Stimulated activated naive CD4-positive, alpha-beta T cell treated with Interleukin-2 at 50 U/mL for 16 hours (primary cell): ENCODE measurements at regions not wholly inside any gene's neighbourhood (a gene's known extent, or its start where the extent isn't known, plus 50 kb on each side); places are given as distances from the start of the nearest gene placed in this dataset.

Experiments used
- DNase-seq: peaks from one replicate; lab custom pipeline; 2025; lab: John Stamatoyannopoulos, UW

DNA sequence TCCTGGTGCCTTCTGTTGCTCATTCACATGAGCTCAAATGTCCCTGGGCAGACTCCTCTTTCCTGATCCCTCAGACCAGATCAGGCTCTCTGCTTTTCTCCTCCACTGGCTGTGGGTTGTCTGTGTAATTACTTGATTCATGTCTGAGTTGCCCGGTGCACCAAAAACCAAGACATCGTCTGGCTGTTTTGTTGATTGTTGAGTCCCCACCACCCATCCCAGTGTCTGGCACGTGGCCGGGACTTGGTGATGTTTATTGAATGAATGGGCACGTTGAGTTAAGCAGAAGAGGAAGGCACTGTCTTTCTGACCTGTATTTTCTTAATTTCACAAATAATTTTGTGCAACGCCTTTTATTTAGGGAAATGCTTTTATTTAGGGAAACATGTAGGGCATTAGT lies 499.1 kb upstream of the HS6ST1 start:
- DNase-seq = no peak

DNA sequence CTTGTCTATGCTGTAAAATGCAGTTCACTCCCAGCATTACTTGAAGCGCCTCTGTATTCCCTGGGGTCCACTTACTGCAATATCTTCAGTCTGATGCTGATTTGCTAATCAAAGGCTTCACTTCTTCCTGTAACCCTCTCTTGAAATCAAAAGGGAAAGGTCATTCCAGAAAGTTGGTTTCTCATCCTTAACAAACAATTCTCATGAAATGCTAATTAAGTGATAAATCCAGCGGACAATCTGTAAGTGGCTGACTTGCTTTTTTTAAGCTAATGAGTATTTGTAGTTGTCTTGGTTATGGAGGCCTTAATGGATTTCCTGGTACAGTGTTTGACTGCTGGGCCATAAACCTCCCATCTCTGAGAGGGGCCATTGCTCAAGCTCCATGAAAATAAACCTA lies 499.6 kb upstream of the HS6ST1 start:
- no peak for DNase-seq

DNA sequence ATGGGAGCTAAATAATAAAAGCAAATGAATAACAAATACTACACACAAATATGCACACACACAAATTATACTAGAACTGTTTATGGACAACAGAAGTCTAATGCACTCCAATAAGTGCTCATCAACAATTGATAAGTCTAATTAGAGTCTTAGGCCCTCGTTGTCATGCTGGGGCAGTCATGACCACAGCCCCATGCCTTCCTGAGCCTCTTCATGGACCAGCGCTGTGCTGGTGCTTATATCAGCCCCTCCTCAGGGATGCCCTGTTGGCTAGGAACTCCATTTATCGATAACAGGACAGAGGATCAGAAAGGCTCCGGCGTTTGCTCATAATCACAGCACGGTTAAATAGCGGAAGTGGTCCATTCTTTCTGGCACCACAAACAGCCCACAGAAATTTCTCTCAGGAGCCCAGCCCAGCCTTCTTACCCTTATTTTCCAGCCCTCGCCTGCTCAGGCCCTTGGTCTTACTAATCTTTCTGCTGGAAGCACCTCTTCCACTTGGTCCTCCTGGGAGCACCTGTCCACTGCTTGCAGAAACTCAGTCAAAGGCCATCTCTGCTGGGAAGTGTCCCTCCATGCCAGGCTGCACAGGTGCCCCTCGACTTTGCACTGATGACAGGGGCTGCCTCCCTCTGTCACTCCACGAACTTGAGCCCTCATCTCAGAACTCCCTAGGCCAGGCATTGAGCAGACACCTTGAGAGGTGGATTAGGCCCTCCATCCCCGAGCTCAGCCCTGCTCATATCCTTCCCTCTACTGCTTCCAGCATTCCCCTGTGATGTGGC lies 500.2 kb upstream of the HS6ST1 start:
- no peak for DNase-seq

DNA sequence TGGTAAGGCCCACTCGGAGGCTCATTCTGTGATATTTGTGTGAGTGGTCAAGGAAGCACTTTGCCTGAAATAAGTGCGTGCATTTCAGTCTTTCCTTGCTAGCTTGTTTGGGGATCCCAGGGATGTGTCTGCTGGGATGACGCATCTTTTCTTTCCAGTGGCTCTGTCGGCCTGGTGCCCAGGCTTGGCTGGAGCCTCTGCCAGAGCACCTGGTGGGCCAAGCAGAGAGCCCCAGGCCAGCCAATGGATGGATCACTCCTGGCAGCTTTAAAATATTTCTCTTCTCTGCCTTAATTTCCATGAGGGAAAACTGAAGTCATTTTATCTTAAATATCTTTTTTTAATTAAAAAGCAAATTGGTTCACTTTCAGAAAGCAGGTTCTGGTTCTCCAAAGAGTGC lies 501.8 kb upstream of the HS6ST1 start:
- DNase-seq = no peak

DNA sequence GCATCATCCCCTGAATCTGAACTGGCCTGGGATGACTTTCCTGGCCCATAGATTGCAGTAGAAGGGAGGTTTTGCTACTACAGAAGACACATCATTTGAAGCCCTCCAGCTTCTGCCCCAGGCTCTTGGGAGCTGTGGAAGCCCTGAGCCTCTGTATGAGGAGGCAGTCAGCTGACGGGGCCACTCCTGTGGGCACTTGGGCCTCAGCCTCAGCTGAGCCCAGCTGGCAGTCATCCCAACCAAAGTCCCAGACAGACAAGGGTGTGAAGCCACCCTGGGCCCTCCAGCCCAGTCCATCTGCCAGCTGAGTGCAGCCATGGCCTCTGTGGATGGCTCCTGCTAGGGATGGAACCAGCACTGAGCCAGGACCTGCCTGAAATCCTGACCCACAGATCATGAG lies 502.3 kb upstream of the HS6ST1 start:
- no peak for DNase-seq

DNA sequence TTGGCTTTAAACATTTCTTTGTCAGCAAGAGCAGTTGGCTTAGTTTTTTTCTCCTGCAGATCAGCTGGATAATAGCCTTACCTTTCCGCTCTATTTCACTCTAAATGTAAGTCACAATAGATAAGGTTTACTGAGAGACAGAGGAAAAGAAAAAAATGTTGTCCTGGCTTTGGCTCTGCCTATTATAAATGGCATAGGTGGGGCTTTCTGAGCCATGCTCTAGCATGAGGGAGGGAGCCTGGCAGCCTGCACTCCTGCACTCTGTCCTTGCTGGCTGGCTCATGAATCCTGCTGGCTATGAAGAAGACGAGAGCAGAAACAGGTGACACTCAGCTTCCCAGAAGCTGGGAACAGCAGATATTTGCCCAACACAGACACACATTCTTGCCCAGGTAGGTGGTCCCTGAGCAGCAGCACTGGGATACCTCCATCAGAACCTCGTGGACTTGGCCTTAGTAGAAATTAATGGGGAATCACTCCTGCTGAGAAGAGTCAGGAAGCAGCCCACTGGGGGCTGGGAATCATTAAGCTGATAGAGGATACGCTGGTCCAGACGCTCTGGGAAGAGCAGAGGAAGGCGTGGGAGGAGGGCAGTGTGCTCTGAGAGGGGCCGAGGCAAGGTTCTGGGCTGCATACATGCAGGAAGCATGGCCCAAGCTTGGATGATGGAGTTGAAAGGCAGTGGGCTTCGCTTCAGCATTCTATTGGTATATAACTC lies 514.4 kb upstream of the HS6ST1 start:
- DNase-seq = no peak

DNA sequence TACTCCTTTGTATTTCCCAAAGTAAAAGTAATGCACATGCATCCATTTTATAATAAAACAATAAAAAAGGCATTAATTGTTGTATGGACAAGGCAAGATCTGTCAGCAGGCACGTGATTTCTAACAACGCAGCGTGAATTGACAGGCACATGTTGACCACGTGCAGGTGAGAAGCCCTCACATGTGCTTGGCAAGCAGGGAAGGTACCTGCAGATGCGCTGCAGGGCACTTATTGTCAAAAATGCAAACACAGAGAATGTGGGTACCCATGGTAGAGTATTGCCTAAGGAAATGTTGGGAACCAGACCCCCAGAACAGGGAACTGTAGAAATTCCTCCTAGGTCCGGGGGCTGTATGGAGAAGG lies 515.0 kb upstream of the HS6ST1 start:
- no peak for DNase-seq

DNA sequence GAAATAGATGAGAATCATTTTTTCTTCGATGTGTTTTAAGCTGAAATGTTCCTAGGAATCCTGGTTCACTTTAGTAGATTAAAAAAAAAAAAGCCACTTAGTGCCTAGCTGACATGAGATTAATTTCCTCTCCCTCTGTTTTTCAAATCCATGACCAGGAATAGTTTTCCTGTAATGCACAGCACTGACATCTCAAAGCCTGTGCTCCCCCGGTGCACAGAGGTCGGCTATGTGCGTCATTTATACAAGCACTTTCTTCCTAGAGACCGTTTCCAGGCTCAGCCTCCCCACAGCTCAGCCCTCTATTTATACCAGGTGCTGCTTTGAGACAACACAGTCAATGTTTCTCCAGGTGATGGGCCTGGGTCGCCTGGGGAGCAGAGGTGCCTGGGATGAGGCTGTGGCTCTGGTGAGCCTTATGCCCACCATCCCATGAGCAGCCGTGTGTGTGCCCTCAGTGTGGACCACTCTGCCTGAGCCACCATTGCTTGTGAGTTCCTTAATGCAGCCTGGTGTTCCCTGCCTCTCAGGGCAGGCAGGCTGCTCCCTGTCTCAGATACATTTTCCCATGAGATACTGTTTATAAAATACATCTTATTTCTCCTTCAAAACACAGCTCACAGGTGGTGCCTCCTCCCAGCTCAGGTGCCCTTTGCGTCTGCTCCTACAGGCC lies 515.7 kb upstream of the HS6ST1 start:
- no peak for DNase-seq

DNA sequence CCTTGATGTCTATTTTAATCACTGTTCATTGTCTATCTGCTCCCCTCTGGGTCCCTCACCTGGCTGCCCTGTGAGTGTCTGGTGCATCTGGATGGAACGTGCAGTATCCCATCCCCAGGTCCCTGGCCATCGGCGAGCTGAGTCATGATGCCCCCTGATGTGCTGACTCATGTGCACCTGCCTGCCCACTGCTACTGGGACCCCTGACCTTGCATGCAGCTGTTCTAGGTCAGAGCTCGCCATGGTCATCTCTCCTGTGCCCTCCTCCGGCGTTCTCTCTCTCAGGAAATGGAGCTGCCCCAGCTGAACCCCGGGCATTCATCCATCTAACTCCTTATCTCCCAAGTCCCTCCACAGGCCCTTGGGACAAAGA lies 516.2 kb upstream of the HS6ST1 start:
- DNase-seq = no peak

DNA sequence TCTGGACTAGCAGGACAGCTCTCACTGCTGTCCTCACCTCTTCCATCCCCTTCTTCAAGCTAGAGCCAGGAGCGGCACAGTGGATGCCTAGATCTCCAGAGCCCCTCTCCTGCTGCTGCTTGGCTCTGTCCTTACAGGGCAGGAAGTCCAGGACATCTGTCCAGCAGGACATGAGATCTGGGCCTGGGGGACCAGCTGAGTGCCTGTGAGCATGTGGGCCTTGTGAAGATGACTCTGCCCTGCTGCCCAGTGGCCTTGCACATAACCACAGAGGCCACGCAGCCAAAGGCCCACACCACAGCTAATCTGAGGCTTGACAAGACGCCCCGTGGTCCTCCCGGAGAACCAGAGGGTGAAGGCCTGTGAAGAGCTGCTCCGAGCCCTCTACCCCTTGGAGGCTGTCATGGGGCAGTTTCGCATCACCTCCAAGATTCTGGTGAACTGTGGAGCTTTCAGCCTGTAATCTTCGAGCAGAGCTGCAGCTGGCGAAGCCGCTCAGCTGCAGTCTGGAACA lies 516.7 kb upstream of the HS6ST1 start:
- no peak for DNase-seq

DNA sequence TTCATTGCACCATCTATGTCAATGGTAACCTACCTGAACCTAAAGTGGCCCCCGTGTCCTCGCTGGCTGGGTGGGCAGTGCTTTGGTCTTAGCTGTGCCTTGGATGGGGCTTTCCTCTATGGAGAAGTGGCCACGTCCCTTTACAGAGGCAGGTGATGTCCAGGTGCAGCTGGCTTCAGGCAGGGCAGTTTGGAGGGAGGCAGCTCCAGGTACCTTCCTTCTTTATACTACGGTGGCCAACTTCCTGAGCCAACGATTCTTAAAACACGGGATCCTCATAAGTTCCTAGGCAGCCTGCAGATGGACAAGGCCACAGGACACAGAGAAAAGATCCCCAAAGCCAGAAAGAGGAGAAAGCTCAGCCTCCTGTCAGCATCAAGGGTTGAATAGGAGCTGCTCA lies 517.3 kb upstream of the HS6ST1 start:
- no peak for DNase-seq

DNA sequence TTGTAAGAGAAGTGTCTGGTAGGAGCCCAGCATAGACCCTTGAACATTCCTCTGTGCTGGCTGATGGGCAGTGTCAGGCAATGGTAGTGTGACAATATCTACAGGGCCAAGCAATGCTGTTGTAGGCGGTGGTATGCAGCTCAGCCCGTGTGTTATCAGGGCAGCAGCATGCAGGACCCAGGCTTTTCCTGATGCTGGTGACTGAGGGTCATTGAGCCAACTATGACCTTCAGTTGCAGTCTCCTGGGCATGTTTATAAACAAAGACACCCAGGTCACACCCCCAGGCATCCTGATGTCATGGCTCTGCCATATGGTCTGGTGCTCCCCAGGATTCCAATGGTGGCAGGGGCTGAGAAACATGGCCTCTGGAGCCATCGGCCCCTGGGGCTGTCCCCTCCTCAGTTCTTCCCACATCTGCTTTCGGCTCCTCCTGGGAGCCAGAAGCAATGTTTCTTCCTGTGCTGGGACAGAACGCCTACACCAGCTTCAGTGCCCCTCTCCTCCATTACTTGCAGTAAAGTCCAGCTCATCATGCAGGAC lies 518.0 kb upstream of the HS6ST1 start:
- no peak for DNase-seq

DNA sequence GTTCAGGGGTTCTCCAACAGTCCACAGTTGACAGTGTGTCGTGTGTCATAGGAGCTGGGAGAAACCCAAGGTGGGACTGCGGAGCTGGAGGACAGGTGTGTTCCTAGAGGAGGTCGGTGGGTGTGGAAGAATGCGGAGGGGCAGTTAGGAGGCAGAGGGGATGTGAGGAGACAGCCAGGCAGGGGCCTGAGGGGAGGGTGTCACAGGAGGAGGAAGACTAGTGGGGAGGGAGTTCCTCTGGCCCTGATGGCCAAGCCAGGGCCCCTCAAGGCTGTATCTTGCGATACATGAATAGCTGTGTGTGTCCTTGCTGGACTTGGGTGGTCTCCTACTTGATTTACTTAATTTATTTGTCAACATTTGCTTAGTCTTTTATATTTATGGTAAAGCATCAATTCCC lies 519.6 kb upstream of the HS6ST1 start:
- no peak for DNase-seq

DNA sequence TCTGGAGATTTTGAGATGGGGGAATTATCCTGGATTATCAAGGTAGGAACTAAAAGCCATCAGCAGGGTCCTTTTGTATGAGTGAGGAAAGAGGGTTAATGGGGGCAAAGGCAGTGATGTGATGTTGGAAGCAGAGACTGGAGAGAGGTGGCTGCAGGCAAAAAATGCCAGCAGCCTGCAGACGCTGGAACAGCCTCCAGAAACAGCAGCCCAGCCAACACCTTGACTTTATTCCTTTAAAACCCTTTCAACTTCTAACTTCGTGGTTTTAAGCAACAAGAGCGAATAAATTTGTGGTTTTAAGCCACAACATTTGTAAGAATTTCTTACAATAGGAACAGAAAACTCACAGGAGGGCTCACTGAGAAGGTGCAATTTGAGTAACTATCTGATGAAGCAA lies 523.1 kb upstream of the HS6ST1 start:
- no peak for DNase-seq

DNA sequence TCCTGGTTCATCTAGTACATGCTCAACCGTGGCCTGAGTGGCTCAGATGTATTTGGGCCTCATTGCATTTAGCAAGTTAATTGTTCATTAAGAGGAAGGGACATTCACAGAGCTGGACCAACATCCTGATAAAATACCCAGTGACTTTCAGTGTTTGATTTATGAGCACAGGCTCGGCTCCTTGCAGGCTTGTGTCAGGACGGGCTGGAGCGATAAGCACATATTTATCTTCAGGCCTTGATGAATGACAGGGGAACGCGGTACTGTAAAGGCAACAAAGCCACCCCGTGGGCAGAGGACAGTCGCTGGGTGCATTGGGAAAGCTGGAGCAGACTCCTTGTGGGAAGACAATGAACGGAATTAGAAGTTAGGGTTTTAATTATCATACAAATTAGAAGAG lies 548.6 kb upstream of the HS6ST1 start:
- DNase-seq = no peak

DNA sequence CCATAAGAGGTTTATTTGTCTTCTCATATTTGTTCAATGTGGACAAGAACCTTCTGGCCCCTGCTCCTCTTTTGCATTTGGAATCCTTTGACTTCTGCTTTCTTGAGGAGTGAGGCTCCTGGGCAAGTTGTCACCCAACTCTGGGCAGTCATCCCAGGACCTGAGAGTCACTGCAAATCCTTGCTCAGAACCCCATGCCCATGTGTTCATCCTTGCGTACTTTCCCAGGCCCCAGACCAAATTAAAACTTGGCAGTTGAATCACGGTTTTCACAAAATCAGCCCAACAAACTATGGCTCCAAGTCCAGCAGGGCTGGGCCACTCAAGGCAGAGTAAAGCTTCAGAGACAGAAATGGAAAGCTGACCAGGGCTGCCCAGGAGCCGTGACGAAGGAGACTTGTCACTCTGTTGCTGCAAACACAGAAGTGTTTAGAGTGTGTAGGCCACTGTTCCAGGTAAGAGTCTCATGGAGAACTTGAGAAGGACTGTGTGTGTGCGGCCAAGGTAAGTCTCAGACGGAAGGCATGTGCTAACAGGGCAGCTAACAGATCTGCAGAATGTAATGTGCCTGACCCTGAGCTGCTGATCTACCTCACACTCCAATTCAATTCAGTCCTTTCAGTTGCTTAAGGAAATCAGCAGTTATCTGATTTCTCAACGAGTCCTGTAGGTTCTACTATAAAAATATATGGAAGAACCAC lies 549.4 kb upstream of the HS6ST1 start:
- DNase-seq = no peak

DNA sequence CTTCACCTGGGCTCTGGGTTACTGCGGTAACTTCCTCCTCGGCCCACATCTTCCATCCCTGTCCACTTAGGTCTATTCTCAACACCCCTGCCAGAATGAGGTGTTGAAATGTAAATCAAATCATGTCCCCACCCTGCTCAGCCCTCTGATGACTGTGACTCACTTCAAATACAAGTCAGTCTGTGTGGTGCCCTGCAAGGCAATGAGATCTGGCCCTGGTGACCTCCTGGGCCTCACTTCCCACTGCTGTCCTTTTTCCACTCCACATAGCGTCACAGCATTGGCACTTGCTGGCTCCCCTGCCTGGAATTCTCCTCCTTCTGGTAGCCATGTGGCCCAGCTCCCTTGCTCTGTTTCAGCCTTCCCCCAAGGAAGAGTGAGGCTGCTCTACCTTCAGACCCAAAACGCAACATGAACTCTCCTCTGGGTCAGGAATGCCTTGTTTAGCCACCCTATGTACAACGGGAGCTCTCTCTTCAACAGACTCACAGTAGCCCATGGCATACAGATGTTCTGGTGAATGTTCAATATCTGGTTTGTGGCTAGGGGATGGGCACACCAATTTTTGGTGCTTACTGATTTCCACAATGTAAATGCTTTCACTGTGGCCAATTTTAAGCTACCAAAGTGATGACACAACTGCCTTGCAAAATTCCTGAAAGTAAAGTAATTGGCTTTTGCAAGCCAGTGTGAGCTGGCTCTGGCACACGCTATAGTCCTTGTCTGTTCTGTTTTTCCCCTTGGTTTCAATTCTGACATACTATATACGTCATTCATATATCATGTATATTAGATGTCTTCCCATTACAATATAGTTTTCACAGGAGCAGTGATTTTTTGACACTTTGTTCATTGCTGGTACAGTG lies 550.3 kb upstream of the HS6ST1 start:
- no peak for DNase-seq

DNA sequence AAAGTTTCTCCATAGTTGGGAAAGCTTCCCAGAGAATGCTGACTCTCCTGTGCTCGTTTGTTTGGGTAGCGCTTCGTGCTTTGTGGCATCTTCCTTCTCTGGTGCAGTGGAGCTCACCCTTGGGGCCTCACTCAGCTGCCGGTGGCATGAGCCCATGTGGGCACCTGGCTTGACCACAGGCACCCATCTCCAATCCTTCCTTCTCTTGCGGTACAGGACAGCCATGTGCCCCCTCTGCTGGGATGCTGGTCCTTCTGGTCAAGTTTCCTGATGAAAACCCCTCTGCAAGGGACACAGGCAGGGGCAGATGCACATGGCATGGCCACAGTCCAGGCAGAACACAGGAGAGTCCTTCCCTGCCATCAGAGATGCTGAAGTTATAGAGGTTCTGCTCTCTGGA lies 555.9 kb upstream of the HS6ST1 start:
- DNase-seq = no peak

DNA sequence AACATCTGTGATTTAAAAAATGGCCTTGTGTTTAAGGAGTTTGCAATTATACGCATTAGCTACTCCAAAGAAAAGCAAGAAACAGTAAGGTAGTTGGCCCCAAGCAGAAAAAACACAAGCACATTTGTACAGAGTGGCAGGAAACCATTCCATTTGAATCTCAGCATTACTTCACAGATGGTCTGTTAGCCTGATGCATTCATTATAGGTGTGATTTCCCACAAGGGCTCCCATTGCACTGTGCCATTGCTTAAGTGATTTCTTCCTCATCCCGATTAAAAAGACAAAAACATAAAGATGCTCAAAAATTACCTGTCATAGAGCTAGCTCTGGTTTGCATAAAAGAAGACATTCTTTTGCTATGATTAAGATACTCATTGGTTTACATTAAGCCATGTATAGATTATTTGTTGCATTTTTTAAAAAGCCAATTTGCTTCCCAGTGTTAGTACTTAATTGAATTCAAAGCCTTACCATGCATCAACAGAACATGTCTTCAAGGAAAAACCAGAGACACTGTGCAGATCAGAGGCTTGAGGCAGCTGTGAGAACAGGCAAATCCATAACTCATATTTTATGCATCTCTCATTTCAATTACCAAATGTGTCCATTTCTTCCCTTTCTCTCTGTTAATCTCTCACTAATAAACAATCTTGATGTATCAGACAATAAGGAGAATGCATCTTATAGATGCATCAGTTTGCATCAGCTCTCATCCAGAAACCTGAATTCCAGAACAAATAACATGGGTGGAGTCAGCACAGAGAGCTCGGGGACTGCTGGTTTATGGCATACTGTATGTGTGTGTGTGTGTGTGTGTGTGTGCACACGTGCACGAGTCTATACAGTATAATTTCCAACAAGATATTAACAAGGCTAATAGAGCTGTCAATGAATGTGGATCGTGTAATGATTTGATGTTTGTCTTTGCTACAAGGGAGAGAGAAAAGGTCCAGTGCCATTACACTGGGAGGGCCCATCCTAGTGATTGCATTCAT lies 558.6 kb upstream of the HS6ST1 start:
- no peak for DNase-seq

DNA sequence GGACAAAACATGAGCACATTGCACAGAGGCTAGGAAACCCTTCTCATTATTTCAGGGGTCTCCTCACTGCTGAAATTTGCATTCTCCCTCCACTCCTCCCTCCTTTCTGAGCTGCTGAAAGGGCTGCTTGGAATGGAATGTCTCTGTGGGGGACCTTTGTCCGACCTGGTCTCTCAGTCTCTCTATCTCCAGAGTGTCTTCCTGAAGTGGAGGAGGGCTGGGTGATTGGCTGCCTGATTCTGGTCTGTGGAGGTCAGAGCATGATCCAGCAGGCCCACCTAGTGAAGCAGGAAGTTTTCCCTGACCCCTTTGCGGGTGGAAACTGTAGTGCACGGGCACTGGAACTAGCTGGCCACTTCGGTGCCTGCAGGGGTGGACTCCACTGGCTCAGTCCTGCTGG lies 560.5 kb upstream of the HS6ST1 start:
- DNase-seq = no peak
